ENCODE measurements at regions not wholly inside any gene's neighbourhood (a gene's known extent, or its start where the extent isn't known, plus 50 kb on each side); places are given as distances from the start of the nearest gene placed in this dataset.

DNA sequence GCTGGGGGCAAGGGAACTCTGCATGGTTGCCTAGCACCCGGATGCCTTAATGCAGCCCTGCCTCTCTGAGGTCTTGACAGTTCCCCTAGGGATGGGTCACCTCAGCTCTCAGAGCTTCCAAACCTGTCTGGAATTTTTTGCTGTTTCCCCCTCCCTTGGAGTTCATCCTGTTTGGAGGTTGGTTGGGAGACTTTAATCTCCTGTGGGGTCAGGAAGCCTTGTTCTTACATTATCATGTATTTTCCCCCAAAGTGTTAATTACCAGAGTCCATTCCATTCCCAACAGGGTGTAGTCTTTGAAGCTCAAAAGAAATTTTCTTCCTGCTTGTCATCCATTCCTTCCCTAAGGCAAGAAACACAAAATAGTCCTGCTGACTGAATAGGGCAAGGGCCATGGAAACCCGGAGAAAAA is 150.3 kb upstream of the SPRY4 start:
- no peak for DNase-seq (ENCODE audit: low read depth in 2 of 2)

DNA sequence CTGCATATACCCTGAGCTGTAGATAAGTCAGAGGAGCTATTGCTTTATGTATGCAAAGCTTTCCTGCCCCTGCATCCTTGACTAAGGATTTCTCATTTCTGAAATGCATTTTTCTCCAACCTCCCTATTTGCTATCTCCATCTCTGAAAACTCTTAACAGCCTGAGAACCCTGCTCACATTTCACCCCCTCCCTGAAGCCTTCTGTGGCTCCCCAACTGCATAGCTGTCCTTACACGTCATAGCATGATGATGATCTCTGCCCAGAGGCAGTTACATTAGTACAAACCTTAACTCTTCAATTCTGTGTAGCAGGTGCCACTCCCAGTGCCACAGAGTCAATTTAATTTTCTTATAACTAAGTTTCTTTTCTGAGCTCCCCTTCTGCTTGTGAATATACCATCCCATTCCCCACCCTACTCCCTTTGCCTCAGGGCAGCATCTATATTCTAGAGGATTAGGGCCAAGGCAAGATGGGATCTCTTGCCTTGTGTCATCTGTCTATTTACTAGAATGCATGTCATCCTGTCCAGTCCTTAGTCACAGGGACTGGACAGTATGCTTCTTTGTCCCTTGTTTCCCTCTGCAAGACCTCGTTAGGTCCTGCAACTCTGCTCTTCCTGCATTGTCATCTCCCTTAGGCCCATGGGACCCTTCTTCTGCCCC is 149.7 kb upstream of the SPRY4 start:
- no peak for DNase-seq (ENCODE audit: low read depth in 2 of 2)

DNA sequence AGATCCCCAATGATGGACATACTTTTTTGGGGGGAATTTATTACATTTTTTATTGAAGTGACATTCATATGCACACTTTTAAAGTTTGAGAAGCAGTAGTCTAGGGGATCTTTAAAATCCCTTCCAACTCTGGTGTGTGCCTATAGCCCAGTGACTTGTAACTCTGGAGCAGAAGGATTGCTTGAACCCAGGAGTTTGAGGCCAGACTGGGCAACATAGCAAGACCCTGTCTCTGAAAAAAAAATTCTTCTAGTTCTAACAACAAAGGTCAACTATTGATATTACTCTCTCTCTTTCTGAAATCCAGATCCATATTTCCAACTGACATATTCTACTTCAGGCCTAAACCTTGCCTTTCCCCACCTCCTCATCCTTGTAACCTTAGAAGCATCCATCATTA is 148.2 kb upstream of the SPRY4 start:
- DNase-seq (ENCODE audit: low read depth in 2 of 2), result no peak

DNA sequence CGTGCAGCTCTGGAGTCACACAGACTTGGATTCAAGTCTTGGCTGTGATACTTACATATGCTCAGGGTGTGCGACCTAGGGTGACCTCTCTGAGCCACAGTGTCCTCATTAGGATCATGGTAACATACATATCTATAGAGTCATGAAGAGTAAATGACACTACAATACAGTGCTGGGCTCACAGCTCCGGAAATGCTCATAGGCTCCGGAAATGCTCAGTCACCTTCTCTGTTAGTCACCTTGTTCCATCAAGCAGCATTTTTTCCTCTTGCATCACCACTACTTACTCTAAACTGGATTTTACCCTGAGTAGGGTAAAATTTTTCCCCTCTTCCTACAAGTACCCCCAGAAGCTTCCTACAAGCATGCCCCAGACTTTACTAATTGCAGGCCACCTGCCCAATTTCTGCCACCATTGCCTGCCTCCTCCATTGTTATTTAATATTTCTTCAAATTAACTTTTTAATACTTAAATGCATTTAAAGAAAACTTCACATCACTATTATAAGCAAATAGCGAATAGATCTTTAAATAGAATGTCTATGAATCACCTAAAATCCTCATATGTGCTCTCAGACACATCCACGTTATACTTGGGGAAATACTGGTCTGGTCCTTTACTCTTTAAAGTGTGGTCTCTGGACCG is 147.6 kb upstream of the SPRY4 start:
- peak; percentile 5 to 28 for DNase-seq (ENCODE audit: low read depth in 2 of 2)

DNA sequence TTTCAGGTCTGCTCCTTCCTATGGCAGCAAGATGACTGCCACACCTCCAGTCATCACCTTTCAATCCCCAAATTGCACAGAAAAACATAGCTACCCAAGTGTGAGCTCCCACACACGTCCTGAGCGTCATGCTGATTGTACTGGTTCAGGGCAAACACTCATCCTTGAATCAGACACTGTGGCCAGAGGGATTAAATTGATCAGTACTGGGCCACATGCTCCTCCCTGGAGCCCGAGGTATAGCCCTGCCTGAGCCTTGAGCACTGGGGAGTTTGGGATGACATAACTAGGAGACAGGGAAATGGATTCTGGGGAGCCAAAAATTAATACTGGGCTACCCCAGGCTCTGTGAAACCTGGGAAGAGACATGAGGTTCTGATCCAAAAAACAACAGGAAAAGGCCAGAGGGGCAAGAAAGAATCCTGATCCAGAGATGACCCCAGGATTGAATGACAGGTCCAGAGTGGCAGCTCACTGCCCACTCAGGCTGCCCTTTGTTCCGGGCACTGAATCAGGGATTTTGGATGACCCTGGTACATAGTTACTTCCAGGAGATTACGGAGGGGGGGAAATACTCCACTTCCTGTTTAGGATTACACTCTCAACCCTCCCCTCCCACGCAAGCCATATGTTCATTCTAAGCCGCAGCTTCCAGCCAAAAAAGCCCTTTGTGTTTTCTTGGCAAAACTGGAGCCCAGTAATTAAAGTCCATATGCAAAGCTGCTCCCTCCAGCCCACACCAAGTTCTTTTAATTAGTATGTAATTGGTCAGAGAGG is 141.6 kb upstream of the SPRY4 start:
- no peak for DNase-seq (ENCODE audit: low read depth in 2 of 2)

DNA sequence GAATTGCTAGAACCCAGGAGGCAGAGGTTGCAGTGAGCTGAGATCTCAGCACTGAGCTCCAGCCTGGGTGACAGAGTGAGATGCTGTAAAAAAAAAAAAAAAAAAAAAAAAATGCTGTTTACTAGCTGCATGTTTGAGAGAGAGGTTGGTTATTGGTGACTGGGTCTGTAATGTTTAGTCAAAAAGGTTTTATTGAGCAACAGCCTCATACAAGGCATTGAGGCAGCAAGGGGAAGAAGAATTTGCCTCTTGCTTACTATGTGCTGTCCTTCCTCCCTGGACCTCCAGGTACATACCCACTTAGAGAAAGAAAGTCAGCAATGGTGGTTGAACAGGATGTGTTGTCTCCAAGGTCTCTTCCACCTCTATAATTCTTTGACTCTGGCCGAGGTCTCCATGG is 140.7 kb upstream of the SPRY4 start:
- no peak for DNase-seq (ENCODE audit: low read depth in 2 of 2)

DNA sequence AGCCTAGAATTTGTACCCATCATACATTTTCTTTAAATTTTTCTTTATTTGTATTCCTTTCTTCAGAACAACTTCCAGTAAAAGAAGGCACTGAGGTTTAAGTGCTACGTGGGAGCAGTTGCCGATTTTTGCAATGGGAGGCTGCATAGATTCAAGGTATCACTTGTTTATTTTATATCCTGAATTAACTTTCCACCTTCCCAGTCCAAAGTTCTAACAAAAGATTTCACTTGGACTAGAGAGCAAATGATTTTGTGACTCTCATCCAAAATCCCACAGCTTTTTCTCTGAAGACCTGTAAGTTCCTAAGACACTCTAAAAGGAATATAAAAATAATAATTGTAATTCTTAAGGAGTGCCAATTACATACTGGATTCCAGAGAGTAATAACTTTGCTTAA is 139.1 kb upstream of the SPRY4 start:
- no peak for DNase-seq (ENCODE audit: low read depth in 2 of 2)

DNA sequence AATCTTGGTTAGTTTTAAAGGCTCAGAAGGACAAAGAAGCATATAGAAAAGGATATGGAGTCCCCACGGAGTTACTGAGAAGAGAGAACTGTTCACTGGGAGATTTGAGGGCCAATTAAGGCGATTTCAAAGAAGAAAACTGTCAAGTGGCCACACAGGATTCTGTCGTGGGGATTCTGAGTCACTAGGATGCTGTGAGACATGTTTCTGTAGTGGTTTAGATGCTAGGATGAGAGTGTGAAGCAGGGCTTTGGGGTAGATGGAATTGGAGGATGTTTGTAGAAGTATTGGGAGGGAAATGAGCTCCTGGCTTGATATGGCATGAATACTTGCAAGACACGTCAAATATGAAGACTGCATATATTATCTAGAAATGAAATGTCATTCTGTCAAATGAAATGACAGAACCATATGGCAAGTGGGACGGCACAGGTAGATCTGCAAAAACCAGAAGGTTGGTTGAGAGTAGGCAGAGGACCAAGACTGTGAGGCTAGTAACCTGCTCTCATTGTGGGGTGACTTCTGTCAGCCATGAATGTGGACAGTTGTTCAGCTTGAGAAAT is 136.3 kb upstream of the SPRY4 start:
- DNase-seq (ENCODE audit: low read depth in 2 of 2), result no peak

DNA sequence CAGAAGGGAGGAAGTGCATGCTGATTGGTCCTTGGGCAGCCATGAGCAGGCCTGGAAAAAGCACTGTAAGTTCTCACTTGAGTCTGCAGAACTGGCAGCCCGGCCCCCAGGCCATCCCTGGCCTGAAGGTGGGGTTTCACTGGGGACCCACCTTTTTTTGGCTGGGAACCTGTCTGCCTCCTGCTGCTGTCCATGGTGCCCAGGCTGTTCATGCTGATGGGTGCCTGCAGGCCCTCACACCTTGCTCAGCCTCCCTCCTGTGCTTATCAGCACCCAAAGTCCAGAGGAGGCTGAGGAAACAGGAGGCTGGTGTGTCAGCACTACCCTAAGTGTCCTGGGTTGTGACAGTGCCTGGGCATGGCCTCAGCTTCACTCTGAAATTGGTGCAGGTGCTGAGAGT is 134.4 kb upstream of the SPRY4 start:
- no peak for DNase-seq (ENCODE audit: low read depth in 2 of 2)

DNA sequence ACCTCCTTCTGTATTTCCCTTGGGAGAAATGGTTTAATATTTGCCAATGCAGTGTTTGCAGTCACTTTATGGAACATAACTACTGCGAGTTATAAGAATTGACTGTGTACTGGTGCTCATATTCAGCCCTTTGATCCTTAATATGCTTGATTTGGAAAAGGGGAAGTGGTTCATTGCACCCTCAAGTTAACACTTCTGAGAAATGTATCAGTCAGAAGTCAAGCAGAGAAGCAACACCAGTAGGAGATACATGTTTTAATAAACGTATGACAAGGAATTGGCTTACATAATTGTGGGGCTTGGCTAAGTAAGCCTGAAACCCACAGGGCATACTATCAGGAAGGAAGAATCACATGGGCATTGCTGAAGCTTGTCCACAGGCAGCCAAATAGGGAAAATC is 131.0 kb upstream of the SPRY4 start:
- no peak for DNase-seq (ENCODE audit: low read depth in 2 of 2)

DNA sequence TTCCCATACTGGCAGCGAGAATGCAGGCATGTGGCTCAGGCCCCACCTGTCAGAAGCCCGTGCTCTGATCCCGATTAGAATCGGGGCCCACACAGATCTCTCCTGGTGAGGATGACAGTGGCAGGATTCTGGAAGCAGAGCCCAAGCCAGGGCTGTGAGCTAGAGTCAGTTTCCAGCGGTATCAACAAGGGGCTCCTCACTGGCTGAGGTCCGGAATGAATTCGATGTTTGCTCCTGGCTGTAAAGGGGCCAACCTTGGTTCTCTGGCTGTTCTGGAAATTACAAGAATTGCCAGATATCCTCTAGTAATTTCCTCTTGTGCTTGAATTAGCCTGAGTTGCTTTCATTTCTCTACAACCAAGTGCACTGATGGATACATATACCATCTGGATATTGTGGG is 129.1 kb upstream of the SPRY4 start:
- no peak for DNase-seq (ENCODE audit: low read depth in 2 of 2)

DNA sequence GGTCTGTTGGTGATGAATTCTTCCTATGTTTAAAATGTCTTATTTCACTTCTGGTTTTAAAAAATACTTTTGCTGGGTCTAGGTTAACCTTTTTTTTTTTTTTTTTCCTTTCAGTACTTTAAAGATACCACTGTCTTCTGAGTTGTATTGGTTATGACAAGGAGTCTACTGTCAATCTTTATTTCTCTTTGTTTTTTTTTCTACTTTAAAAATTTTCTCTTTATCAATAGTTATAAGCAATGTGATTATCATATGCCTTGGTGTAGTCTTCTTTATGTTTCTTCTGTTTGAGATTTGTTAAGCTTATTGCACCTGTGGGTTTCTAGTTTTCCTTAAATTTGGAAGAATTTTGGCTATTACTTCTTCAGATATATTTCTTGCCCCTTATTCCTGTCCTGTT is 125.6 kb upstream of the SPRY4 start:
- no peak for DNase-seq (ENCODE audit: low read depth in 2 of 2)

DNA sequence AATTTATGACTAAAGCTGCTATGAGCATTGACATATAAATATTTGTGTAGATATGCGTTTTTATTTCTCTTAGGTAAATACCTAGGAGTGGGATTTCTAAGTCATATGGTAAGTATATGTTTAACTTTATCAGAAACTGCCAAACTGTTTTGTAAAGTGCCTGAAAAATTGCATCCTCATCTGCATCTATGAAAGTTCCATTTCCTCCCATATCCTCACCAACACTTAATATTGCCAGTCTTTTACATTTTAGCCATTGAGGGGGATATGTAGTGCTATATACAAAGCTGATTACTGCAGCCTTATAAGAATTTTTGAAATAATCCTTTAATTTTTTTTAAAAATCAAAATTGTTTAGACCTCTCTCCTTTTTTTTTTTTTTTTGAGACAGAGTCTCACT is 123.1 kb upstream of the SPRY4 start:
- no peak for DNase-seq (ENCODE audit: low read depth in 2 of 2)

DNA sequence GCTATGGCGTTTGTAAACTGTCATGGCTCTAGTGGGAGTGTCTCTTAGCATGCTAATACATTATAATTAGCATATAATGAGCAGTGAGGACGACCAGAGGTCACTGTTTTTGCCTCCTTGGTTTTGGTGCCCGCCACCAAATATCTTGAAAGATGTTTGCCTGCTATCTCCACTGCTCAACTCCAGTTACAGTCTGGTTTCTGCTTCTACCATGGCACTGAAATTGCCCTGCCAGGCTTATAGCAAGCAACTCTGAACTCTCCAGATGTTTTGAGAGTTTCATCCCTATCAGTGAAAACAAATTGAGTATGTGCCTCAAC is 122.1 kb upstream of the SPRY4 start:
- DNase-seq (ENCODE audit: low read depth in 2 of 2), result no peak

DNA sequence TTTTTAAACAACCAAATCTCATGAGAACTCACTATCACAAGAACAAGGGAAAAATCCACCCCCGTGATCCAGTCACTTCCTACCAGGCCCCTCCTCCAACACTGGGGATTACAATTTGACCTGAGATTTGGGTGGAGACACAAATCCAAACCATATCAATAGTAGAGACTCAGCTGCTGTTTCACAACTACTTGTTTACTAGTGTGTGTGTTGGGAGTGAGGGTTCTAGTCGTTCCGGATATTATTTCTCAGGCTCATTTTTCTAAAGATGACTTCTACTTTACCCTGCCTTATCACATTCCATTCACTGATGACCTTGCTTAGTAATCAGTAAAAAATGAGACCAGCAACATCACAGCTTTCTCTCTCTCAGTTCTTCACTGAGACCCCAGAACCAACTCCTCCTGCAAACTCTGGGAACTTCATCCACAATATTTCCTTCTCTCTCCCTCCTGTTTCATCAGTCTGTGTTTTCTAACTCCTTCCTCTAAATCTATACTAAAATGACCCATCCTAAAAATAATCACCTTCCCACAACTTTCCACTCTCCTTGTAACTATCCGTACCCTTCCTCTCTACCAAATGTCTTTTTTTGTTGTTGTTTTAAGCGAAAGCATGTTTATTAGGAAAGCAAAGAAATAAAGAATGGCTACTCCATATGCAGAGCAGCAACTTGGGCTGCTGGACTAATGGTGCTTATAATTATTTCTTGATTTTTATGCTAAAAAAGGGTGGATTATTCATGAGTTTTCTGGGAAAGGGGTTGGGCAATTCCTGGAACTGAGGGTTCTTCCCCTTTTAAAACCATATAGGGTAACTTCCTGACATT is 121.5 kb upstream of the SPRY4 start:
- DNase-seq (ENCODE audit: low read depth in 2 of 2), result no peak

DNA sequence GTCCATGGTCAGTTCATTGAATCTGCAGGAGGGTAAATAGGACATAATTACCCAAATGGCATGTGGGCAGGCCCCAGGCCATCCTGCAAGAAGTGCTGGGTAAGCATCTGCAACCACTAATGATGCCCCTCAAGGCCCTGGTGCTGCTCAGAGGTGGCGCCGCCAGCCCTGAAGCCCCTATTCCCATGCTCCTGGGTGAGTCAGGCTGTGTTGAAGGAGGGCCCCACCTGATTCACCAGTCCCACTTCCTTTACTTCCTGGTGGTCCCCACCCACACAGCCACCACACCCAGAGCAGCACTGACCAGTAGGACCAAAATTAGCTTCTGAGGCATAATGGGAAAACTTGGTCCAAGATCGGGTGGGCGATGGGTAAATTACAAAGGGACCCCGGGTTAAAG is 120.4 kb upstream of the SPRY4 start:
- no peak for DNase-seq (ENCODE audit: low read depth in 2 of 2)

DNA sequence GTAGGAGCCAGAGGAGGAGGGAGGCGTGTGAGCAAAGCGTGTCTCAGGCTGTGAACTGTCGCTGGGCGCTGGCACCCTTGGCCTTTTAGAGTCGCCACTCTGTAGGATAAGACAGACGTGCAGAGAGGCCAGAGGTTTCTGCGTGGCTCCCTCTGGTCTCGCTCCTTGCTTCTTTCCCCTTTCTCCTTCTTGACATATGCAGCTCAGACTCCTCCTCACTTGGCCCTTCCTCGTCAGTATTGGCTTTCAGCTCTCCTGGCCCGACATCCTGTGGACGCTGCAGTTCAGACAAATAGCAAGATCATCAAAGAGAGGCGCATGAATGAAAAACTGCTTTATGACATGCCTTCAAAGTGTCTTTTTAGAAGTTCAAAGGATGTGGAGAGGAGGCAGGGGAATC is 116.8 kb upstream of the SPRY4 start:
- DNase-seq (ENCODE audit: low read depth in 2 of 2), result no peak

DNA sequence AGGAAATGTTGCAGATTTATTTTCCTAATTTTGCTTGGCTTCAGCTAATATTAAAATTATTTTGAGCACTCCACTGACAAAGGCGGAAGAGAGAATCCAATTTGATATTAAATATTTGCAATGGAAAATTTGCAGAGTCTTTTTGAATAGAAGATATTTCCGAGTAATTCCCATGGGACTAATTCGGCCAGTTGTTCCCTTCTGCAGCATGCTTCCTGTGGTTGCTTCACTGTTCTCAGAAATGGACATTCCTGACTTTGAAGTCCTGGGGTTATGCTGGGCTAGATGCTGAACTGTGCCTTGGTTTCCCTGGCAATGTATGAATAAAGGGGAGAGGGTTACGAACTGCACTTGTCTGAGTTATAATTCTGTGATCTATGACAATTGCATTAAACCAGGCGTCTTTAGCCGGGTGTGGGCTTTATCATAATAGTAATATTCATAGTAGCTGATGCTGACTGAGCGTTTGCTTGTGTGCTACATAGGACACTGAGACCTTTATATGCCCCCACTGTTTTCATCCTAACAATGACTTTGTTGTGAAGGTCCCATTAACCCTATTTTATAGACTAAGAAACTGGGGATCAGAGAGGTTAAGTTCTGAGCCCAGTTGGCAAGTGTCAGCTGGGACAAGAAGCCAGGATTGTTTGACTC is 114.5 kb upstream of the SPRY4 start:
- DNase-seq (ENCODE audit: low read depth in 2 of 2), result no peak

DNA sequence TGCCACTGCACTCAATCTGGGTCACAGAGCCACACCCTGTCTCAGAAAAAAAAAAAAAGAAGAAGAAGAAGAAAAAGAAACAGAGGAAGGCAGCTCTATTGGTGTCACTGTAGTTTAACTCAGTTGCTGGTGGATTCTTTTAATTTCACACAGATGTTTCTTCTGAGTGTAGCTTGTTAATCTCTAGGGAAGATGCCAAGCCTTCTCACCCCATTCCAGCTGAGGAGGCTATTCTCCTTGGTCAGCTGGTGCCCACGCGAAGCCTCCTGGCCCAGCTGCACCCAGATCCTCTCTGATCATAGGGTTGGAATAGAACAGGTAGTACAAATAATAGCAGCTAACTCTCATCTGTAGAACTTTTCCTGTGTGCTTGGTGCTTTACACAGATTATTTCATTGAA is 113.8 kb upstream of the SPRY4 start:
- DNase-seq (ENCODE audit: low read depth in 2 of 2), result no peak

DNA sequence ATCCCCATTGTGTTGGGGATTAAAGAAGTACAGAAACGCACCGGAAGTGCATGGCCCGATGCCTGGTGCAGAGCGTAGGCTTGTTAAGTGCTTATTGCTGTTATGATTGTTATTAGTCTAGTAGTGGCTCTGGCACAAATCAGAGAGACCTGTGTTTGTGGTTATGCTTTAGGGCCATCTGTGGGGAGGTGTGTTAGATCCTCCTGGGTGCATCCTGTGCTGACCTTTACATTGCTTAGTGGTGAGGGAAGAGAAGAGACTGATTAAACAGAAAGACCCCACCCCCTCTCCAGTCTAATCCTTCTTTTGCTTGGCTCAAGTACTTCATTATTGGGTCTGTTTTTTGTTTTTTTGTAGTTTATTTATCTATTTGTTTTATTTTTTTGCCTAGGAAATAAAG is 112.7 kb upstream of the SPRY4 start:
- DNase-seq (ENCODE audit: low read depth in 2 of 2), result no peak

DNA sequence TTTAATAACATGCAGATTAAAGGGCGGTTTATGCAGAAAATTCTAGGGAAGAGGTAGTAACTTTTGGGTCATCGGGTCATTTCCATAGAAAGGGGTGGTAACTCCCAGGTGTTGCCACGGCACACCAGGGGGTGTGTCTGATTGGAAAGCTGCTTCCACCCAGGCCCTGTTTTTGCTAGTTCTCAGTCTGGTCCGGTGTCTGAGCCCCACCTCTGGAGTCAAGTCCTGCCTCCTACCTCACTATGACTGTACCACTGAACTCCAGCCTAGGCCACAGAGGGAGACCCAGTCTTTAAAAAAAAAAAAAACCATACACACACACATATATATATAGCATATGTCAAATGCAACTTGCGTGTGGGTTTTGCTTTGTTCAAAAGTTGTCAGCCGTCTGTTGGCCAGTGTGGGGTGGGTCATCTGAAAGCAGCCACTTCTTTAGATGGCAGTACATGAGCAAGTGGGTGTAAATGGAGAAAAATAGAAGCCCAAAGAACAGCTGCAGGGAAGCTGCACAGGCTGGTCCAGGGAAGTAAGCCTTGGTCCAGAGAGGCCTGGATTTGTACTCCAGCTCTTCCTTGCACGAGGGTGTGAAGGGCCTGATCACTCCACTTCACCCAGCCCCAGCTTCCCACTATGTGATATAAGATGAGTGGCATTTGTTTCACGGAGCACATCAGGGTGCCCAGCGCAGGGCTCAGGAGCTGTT is 110.7 kb upstream of the SPRY4 start:
- DNase-seq (ENCODE audit: low read depth in 2 of 2), result no peak
